Mammary epithelial cell (primary cell): ENCODE measurements at regions not wholly inside any gene's neighbourhood (a gene's known extent, or its start where the extent isn't known, plus 50 kb on each side); places are given as distances from the start of the nearest gene placed in this dataset.

Experiments used
- EZH2 ChIP-seq: IDR thresholded peaks from 2 replicates; pipeline ENCODE4 v1.6.1; 2012; ENCODE audit warnings: low read length, inconsistent platforms, borderline replicate concordance
- TF ChIP-seq, protein P1 (sequence below), 2 donors: IDR thresholded peaks in 1 of 2; conservative IDR thresholded peaks in 1 of 2; 2 replicates each; pipeline ENCODE4 v1.5.1; 2011 to 2012; ENCODE audit warnings: inconsistent platforms in 2 of 2, low read length in 2 of 2, mild to moderate bottlenecking in 2 of 2, control low read depth in 1 of 2, low read depth in 1 of 2; ENCODE audit not compliant: insufficient read depth in 1 of 2; ENCODE audit errors: extremely low read depth in 1 of 2

GRCh38 chr12:132435486-132436187 is 54.3 kb upstream of the FBRSL1 start:
- TF ChIP-seq, protein P1, sequence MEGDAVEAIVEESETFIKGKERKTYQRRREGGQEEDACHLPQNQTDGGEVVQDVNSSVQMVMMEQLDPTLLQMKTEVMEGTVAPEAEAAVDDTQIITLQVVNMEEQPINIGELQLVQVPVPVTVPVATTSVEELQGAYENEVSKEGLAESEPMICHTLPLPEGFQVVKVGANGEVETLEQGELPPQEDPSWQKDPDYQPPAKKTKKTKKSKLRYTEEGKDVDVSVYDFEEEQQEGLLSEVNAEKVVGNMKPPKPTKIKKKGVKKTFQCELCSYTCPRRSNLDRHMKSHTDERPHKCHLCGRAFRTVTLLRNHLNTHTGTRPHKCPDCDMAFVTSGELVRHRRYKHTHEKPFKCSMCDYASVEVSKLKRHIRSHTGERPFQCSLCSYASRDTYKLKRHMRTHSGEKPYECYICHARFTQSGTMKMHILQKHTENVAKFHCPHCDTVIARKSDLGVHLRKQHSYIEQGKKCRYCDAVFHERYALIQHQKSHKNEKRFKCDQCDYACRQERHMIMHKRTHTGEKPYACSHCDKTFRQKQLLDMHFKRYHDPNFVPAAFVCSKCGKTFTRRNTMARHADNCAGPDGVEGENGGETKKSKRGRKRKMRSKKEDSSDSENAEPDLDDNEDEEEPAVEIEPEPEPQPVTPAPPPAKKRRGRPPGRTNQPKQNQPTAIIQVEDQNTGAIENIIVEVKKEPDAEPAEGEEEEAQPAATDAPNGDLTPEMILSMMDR (conservative IDR thresholded peaks at IDR 0.05 in 1 of 2, IDR thresholded peaks at IDR 0.05 in 1 of 2; ENCODE audit: extremely low read depth in 1 of 2, insufficient read depth in 1 of 2, low read depth in 1 of 2, low read length in 2 of 2): no peak
- TF ChIP-seq EZH2: no peak
